Fibroblast of skin of scalp (primary cell): ENCODE measurements at regions not wholly inside any gene's neighbourhood (a gene's known extent, or its start where the extent isn't known, plus 50 kb on each side); places are given as distances from the start of the nearest gene placed in this dataset.
A peak's percentile ranks its signal among the peaks of the same experiment; 100 is the strongest.

ENCODE experiments used
- DNase-seq: peaks from one replicate; pipeline ENCODE4 v3.0.0-alpha.2; 2013

DNA sequence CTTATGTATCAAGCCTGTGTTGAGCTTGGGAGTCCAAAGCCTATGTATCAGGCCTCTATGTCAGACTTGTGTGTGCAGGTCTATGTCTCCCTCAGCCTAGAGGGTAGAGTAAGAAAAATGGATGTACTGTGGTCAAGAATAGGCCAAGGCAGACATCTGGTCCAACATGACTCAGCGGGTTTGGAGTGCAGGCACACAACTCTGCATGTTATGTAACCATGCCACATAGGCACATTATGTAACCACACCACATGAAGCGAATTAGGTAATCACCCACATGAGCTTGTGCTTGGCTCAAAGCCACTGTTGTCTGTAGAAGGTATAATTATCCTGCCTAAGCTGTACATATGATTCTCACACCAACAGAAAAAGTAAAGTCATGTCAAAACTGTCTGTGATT is 1190.5 kb upstream of the EYS start:
- peak; percentile 7 for DNase-seq

DNA sequence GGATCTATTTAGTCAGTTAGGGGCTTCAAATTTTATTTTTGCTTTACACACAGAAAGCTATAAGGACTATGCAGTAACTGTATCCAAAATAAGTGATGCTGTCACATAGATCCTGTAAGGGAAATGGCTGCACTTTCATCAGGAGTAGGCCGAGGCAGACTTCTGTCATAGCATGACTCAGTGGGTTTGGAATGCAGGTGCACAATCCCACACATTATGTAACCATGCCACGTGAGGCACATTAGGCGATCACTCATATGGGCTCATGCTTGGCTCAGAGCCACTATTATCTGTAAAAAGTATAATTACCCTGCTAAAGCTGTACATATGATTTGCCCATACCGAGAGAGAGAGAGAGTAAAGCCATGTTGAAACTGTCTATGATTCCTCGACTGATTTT is 1189.4 kb upstream of the EYS start:
- DNase-seq, result no peak

DNA sequence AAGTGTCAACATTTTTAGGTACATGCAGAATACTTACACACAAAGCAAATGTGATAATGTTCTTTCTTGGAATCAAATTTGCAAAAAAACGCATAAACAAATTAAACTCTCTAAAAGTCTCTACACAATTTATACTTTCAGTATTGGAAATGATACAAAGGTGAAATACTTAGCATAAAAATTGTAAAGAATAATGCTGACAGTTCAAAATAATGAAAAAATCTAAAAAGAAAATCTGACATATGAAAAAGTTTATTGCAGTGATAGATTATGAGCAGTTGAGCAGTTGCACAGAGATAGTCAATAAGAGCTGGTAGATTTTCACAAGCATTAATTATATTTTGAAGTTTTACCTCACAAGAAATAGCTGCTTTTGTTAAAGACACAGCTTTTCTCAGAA is 1176.4 kb upstream of the EYS start:
- no peak for DNase-seq

DNA sequence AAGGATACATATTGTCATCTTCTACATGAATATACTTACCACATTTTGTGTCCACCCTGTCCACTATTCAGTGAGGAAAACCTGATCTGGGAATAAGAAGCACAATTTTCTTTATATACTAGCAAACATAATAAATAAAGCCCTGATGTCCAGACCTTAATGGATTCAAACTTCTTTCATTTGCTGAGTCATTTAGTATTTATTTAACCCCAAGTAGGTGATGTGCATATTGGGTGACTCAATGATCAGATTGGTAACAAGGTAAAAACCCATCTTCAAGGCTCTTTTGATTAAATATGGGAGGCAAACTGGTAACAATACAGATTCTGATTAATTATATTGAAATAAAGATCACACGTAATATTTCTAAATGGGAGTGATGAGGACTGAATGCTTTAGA is 1159.8 kb upstream of the EYS start:
- no peak for DNase-seq

DNA sequence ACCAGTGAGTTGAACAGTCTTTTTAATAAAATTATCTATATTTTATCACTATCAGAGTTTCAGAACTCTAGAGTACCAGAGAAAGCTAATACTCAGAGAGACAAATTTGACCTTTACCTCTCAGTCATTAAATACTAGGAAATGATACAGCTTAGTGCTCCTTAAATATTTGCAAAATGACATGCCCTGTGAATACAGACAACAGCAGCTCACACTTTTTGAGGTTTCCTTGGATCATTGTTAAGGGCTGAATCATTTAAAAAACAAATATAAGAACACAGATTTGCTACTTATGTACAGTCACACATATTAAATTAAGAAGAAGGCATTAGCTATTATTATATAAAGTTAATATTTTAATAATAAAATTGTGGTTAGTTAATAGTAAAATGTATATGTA is 1158.7 kb upstream of the EYS start:
- DNase-seq, result peak; percentile 4

DNA sequence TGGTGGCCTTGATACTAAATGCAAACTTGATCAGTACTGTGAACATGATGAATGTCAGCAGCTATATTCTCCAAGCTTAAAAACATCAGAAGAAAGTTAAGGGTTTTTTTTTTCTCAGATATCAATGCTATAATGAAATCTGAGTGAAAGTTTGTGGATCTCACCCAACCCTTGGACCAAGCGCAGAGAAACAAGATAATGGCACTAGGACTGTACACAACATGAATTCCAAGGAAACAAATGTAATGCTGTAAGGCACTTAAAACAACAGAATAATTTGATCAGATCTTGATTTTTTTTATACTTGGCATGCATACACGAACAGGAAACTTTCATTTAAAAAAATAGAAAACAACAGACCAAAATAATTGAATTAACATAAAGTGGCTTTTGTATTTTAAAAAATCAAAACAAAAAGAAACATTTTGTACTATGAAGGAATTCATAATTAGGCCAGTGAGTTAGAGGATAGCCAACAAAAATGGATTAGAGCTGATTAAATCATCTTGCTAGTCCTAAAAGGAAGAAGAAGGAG is 1154.0 kb upstream of the EYS start:
- DNase-seq, result no peak

DNA sequence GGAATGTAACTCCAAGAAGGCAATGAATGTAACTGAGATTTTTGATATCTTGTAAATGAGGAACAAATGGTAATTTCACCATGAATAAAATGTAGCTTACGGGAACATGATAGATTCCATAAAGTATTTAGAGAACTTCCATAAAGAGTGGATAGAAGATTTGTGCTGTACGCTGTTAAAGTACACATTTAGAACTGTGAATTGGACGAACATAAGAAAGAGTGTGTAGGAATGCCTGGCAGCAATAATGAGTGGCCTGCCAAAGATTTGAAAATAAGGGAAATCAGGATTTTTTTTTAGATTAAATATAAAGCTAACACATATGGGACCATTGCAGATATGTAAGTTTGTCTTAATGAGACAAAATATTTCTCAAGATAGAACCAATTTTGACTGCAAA is 1153.3 kb upstream of the EYS start:
- DNase-seq, result no peak

DNA sequence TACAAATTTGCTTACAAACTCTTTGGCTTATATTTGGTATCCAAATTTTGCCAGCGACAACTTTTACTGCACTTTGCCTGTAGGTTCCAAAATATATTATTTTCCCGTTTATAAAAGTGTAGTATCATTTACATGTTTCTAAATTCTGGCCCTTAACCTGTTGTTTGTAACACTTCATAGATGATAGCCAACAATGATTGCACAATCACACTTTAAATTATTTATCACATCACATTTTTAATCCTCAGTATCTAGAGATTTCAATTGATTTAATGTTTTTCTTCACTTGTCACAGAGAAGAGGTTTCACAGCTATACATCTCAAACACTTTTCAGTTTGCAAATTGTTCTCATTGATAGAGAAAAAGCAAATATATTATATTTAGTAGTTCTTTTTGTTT is 1151.2 kb upstream of the EYS start:
- DNase-seq, result no peak

DNA sequence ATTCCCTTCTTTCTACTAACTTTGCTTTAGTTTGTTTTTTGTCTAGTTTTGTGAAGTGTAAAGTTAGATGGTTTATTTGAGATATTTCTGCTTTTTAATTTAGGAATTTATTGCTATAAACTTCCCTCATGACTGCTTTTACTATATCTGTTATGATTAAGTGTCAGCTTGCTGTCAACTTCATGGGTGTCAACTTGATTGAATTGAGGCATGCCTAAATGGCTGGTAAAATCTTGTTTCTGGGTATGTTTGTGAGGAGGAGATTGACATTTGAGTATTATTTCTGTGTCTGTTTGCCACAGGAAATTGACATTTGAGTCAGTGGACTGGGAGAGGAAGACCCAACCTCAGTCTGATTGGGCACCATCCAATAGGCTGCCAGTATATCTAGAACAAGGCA is 1147.0 kb upstream of the EYS start:
- no peak for DNase-seq

DNA sequence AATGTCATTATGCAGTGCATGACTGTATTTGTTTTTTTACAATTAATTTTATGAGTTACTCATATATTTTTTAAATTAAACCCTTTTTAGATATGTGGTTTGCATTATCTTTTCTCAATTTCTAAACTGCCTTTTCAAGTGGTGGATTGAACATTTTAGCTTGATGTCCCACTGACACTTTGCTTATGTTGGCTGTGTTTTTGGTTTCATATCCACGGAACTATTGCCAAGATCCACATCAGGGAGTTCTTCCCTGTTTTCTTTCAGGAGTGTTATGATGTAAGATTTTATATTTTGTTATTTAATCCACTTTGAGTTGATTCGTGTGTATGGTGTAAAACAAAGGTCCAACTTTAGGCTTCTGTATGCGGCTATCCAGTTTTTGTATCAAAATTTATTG is 1144.9 kb upstream of the EYS start:
- DNase-seq, result no peak

DNA sequence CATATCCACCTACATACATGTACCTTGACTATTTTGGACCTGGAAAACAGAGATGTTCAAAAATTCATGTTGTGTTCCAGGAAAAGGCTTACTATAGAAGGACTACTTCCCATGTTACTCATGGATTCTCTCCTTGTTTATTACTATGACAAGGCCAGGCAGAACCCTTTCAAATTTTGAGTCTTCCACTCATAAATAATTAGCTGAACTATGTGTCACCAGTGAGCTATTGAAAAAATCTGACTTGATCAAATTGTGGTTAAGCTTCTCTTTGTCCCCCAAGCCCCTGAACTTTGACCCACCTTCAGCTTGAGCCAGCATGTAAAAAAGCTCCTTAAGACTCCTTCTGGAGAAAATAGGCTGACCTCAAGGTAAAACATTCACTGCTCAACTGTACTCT is 1142.8 kb upstream of the EYS start:
- DNase-seq, result no peak

DNA sequence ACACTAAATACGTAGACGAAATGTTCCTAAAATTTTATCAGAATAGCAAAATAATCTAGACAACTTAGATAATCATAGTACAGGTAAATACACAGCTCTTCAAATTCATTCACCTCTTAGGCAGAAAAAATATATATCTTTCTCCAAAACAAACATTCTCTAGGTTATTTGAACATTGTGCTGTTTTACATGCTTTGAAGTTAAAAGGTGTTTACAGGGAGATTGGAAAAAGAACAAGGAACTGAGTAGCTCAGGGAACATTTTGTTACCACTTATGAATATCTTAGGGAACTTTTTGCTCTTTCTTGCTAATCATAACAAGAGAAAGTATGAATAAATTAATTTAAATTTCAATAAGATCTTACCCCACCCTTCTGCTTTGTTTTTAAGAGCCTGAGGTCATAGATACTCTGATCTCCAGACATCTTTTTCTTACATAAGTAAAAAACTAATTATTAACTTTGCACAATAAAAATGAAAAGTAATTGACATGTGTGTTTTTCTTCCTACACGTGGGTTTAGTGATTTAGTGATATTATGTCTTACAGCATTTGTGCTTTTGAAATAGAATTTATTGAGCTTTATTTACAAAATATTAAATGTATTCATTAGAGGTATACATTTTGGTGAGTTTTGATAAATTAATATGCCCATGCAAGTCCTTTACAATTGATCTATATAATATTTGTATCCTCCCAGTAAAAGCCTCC is 1141.4 kb upstream of the EYS start:
- no peak for DNase-seq

DNA sequence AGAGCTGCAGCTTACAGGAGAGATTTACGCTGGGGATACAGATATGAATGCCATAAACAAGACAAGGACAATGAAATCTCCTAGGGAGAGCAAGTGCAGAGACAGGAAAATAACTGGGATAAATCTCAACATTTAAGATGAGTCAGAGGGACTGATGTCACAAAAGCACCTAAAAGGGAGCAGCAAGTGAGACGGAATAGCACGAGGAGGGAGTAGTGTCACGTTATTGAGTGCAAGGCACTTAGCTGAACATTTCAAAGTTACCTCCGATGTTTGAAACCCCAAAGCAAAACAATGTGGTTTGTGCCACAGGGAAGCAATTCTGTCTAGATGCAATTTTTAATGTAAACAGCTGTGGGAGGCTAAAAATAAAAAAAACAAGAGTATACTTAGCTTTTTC is 1131.7 kb upstream of the EYS start:
- no peak for DNase-seq

DNA sequence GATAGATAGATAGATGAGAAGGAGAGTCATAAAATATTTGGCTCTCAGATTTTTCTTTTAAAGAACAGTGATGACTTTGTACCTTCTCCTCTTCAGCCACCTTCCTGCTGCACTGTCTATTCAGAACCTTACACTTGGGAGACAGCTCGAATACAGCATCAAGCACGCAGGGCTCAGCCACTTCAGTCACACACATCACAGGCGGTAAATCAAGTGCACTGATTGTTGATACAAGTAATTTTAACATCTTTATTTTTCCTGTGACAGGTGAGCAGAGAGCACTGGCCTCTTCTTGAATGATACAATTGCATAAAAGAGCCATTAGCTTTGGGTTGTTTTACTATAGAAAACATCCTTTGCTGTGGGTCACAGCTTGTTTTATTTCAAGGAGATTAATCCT is 1118.5 kb upstream of the EYS start:
- no peak for DNase-seq

DNA sequence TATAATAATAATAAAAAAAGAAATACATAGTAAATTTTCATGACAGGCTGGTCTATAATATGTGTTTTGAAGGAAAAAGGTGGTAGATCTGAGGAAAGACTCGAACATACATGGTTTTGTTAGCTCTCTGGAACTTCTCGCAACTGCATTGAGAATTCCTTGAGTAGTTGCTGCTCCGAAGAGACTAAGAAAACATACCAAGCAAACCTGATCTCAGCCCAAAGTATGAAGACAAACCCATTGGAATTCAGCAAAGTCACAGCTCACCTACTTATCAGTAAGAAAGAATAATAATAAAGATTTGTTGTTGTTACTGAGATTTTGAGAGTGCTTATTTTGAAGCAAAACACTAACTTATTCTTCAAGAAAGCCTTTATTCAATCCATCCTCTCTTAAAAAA is 1107.1 kb upstream of the EYS start:
- no peak for DNase-seq

DNA sequence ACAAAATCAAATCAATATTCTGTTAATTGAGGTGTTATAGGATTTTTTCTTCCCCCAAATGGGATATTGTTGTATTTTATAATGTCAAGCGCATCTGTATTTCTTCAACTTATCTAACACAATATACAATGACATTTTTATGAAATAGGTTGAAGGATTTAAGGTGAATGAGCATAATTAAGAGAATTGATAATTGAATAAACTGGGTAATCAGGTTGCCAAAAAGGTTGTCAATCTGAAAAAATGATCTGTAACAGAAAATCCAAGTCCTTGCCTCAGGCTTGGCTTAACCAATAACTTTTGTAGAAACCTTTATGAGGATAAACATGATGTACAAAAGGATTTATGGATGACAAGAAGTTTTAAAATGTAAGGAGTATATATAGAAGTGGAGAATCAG is 1101.7 kb upstream of the EYS start:
- DNase-seq, result no peak

DNA sequence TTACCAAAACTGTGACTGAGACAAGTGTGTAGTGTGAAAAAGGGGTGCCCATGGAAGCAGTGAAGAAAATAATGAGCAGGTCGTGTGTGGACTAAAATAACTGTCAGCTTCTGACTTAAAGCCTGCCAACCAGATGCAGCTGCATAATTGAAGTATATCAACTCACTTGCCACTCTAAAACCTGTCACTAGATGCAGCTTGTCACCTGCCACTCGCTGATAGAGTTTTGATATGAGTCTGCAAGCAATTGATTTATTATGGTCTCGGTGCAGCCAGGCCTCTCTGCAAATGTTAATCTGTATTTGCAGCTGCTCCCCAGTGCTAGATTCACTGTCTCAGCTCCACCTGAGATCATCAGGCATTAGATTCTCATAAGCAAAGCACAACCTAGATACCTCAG is 1090.0 kb upstream of the EYS start:
- DNase-seq, result no peak

DNA sequence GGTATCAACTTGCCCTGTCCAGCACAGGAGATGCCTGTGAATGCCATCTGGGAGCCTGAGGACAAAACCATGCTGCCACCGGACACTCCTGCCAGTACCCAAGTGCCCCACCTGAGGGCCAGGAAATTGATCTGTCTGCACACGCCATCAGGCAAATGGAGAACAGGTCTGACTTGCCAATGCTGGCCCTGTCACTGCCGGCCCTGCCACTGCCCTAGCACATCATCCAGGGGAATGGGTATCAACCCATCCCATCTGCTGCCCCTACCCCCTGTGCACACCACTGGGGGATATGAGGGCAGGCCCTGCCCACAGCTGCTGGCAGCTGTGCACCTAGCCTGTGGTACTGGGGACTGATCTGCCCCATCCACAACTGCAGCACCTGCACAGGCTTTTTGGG is 1081.6 kb upstream of the EYS start:
- DNase-seq, result no peak

DNA sequence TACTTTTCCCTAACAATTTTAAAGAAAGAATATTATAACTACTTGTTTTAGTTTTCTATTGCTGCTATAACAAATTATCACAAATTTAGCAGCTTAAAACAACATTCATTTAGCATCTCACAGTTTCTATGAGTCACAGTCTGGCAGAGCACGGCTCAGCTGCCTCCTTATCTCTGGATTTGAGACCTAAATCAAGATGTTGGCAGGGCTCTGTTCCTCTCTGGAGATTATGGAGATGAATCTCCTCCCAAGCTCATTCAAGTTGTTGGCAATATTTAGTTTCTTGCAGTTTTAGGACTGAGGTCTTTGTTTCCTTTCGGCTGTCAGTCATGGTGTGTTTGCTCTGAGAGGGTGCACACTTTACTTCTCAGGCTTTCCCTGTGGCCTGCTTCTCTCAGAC is 1065.8 kb upstream of the EYS start:
- peak; percentile 39 for DNase-seq

DNA sequence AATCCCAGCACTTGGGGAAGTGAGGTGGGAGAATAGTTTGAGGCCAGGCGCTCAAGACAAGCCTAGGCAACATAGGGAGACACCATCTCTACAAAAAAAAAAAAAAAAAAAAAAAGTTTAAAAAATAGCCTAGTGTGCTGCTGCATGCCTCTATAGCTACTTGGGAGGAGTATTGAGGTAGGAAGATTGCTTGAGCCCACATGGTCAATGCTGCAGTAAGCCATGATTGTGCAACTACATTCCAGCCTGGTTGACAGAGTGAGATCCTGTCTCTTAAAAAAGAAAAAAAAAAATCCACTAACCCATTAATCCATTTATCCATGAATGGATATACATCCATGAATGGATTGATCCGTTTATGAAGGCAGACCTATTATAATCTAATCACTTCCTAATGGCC is 1064.6 kb upstream of the EYS start:
- DNase-seq, result peak; percentile 1

DNA sequence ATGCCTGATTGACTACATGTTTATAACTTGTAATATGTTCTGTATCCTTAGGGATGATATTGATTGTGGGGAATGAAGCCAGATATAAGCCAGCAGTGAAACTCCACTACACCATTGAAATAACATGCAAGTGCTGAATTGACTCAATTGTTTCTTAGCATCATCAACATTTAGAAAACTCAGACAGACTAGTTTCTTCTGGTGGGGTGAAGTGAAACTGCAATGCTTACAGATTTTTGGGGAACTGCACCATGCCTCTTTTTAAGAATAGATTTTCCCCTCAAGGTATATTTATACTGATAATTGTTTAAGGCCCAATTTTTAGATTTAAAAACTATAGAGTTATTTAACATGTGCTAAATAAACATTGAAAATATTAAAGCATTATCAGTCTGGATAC is 1044.6 kb upstream of the EYS start:
- DNase-seq, result no peak

DNA sequence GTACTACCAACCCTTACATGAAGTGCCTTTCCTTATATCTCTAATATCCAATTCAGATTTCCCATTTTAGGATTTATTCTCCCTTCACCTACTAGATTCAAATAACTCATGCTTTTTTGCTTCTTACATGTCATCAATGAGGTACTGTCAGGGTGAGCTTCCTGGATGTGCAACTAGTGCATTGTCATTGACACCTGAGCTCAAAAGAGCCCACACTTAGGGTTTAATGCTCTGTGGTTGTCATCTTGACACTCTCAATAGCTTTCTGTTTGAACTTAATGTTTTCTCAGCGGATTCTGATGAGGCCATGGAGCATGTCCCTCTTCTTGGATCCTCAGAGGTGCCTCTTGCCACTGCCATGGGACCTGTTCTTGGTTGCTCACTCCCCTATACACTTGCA is 1033.3 kb upstream of the EYS start:
- no peak for DNase-seq

DNA sequence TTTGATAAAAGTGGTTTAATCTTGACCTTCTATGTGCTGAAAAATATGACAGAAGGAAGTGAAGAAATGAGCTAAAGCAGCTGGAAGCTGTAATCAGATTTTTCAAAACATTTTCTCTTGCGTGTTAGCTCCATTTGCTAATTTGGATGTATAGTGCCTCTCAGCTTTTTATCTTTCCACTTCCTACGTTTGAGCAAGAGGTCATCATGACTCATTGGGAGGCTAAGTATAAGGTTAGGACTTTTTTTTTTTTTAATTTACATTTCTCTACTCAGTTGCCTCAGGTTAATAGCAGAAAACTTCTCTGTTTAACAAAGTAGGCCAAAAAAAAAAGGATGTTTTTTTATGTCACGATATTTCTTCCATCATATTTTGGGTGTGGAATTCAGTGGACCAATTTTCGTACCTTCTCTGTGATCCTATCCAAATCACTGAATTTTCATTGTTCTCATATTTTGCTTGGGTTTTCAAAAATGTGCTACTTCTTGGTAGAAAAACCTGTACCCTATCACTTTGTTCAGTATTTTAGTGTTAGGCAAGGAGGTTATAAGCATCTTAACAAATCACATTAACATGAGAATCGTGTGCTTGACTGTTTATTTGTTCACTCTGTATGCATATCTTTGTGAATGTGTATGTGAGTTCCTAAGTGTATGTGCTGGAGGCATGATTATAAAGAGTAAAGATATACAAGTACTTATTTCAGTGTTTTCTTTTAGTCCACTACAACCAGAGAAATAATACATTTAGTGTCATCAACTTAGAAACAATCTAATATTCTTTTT is 1028.3 kb upstream of the EYS start:
- DNase-seq, result no peak

DNA sequence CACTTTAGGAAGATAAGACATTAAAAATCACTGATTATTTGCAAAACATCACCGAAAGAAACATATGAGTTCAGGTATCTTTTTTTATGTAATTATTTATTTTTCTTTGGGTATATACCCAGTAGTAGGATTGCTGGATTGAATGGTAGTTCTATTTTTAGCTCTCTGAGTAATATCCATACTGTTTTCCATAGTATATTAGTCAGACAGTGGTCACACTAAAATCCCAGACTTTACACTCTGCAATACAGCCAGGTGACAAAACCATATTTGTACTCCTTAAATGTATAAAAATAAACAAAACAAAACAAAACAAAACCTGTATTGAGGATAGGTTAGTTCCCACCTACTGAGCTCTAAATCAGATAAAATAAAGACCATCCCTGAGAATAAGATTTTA is 1024.3 kb upstream of the EYS start:
- DNase-seq, result no peak
